ENCODE measurements at regions not wholly inside any gene's neighbourhood (a gene's known extent, or its start where the extent isn't known, plus 50 kb on each side); places are given as distances from the start of the nearest gene placed in this dataset.

DNA sequence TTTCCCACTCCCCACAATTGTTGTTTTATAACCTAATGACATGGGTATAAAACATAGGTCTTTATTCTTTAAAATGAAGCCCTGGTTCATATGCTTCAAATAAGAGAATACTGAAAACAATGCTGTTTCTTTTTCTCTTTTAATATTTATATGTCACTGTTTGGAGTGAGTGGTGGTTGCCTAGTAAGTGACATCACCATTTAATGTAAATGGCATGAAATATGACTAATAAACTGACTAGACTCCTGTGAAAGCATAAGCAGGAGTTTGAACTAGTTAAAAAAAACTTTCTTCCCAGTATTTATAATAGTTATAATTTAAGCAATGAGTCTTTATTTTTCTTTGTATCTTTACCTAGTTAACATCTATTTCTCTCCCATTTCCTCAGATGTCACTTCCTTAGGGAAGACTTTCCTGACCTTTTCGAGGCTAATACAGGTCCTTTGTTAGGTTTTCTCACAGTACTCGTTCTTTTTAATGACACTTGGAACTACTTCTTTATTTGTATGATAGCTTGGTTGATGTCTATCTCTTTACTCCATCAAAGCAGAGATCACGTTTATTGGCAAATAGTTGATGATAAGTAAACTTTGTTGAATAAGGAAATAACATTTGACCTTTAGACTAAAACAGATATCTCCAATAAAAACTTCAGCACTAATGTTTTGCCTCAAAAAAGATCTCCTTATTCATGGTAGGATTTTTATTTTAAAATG lies 105.4 kb upstream of the PDC start:
- Histone ChIP-seq H3K9ac (ENCODE audit: low read length) (no peak overlapping the region), H3K9me2 (replicated peaks; ENCODE audit: insufficient read depth, low read length) (no peaks in the 10 kb centered on the region), H3F3A (ENCODE audit: insufficient read depth, low read length) (no peaks in the 10 kb centered on the region), H3K9me3 (replicated peaks; ENCODE audit: insufficient read depth, low read length) (no peaks in the 10 kb centered on the region), H3K27ac (ENCODE audit: low read length) (no peak overlapping the region), H3K36me3 (replicated peaks; ENCODE audit: insufficient read depth, low read length) (no peaks in the 10 kb centered on the region), H3K27me3 (replicated peaks; ENCODE audit: insufficient read depth, low read length) (no peaks in the 10 kb centered on the region), H3K4me3 (ENCODE audit: low read length) (no peak overlapping the region), H4K20me1 (ENCODE audit: insufficient read depth, low read length) (no peaks in the 10 kb centered on the region), H2AFZ (ENCODE audit: low read length) (no peak overlapping the region), H3K4me1 (ENCODE audit: low read length) (no peaks in the 10 kb centered on the region), H3K79me2 (ENCODE audit: low read length) (no peaks in the 10 kb centered on the region), H3K4me2 (ENCODE audit: low read depth, low read length) (no peak overlapping the region)
- no peak for TF ChIP-seq EZH2phosphoT487 (IDR thresholded peaks at IDR 0.05; ENCODE audit: low read length)
- TF ChIP-seq, protein P1, sequence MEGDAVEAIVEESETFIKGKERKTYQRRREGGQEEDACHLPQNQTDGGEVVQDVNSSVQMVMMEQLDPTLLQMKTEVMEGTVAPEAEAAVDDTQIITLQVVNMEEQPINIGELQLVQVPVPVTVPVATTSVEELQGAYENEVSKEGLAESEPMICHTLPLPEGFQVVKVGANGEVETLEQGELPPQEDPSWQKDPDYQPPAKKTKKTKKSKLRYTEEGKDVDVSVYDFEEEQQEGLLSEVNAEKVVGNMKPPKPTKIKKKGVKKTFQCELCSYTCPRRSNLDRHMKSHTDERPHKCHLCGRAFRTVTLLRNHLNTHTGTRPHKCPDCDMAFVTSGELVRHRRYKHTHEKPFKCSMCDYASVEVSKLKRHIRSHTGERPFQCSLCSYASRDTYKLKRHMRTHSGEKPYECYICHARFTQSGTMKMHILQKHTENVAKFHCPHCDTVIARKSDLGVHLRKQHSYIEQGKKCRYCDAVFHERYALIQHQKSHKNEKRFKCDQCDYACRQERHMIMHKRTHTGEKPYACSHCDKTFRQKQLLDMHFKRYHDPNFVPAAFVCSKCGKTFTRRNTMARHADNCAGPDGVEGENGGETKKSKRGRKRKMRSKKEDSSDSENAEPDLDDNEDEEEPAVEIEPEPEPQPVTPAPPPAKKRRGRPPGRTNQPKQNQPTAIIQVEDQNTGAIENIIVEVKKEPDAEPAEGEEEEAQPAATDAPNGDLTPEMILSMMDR (IDR thresholded peaks at IDR 0.05; ENCODE audit: low read length) = no peak
- no peak for TF ChIP-seq EZH2 (optimal IDR thresholded peaks at IDR 0.05; ENCODE audit: low read depth, low read length)
- no peak for DNase-seq

DNA sequence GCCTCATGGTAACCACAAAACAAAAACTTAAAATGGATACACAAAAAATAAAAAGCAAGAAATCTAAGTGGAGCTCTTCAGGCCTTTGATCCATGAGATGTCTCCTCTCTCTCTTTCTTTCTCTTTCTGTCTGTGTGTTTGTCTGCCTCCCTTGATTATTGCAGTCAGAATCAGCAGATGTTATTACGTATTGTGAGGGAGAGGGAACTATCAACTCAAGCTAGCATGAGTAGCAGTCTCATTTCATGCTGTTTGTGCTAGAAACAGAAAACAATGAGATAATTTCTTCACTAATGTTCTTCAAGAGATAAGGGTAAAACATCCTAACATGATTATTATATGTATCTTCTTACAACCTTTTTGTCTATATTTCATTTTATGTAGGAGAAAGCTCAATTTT lies 103.7 kb upstream of the PDC start:
- no peaks in the 10 kb centered on the region for H3K79me2 ChIP-seq (ENCODE audit: low read length)
- no peaks in the 10 kb centered on the region for H3K9me2 ChIP-seq (replicated peaks; ENCODE audit: insufficient read depth, low read length)
- no peak overlapping the region for H3K27ac ChIP-seq (ENCODE audit: low read length)
- no peaks in the 10 kb centered on the region for H3K4me1 ChIP-seq (ENCODE audit: low read length)
- no peak overlapping the region for H2AFZ ChIP-seq (ENCODE audit: low read length)
- H3K4me2 ChIP-seq (ENCODE audit: low read depth, low read length) = no peak overlapping the region
- H3K36me3 ChIP-seq (replicated peaks; ENCODE audit: insufficient read depth, low read length) = no peaks in the 10 kb centered on the region
- no peak for DNase-seq
- H4K20me1 ChIP-seq (ENCODE audit: insufficient read depth, low read length) = no peaks in the 10 kb centered on the region
- TF ChIP-seq EZH2 (optimal IDR thresholded peaks at IDR 0.05; ENCODE audit: low read depth, low read length) = no peak
- no peak for TF ChIP-seq EZH2phosphoT487 (IDR thresholded peaks at IDR 0.05; ENCODE audit: low read length)
- no peaks in the 10 kb centered on the region for H3K9me3 ChIP-seq (replicated peaks; ENCODE audit: insufficient read depth, low read length)
- no peaks in the 10 kb centered on the region for H3K27me3 ChIP-seq (replicated peaks; ENCODE audit: insufficient read depth, low read length)
- H3K9ac ChIP-seq (ENCODE audit: low read length) = no peak overlapping the region
- H3F3A ChIP-seq (ENCODE audit: insufficient read depth, low read length) = no peaks in the 10 kb centered on the region
- no peak overlapping the region for H3K4me3 ChIP-seq (ENCODE audit: low read length)

DNA sequence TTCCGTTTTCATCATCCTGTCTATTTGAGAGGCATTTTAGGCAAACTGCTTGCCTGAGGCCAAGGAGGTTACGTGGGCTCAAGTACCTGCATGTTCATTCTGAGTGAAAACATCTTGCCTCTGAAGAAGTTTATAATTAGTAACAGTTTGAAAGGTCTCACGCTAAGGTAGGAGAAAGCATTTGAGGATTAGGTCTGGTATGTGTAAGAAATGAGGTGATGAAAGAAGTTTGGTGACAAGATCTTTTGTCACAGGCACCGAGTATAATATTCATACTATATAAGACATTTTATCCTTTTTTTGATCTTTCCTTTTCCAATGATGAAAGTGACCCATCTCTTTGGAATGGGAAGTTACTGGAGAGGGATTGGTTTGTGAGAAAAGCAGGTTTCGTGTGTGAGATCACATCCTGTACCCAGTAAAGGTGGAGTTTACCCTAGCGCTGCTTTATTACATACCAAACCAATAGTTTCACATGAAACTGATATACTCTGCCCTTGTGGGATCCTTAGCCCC lies 98.7 kb upstream of the PDC start:
- Histone ChIP-seq H3K4me2 (ENCODE audit: low read depth, low read length) (no peak overlapping the region), H3K27me3 (replicated peaks; ENCODE audit: insufficient read depth, low read length) (no peaks in the 10 kb centered on the region), H3K4me1 (ENCODE audit: low read length) (no peaks in the 10 kb centered on the region), H3F3A (ENCODE audit: insufficient read depth, low read length) (no peaks in the 10 kb centered on the region), H3K79me2 (ENCODE audit: low read length) (no peaks in the 10 kb centered on the region), H3K9ac (ENCODE audit: low read length) (no peak overlapping the region), H3K9me3 (replicated peaks; ENCODE audit: insufficient read depth, low read length) (no peaks in the 10 kb centered on the region), H4K20me1 (ENCODE audit: insufficient read depth, low read length) (no peaks in the 10 kb centered on the region), H3K36me3 (replicated peaks; ENCODE audit: insufficient read depth, low read length) (no peaks in the 10 kb centered on the region), H2AFZ (ENCODE audit: low read length) (no peak overlapping the region), H3K27ac (ENCODE audit: low read length) (no peak overlapping the region), H3K4me3 (ENCODE audit: low read length) (no peak overlapping the region), H3K9me2 (replicated peaks; ENCODE audit: insufficient read depth, low read length) (no peaks in the 10 kb centered on the region)
- no peak for DNase-seq
- TF ChIP-seq EZH2 (optimal IDR thresholded peaks at IDR 0.05; ENCODE audit: low read depth, low read length) = no peak
- TF ChIP-seq, protein P1 (IDR thresholded peaks at IDR 0.05; ENCODE audit: low read length) = no peak
- TF ChIP-seq EZH2phosphoT487 (IDR thresholded peaks at IDR 0.05; ENCODE audit: low read length) = no peak

Measured in MM.1S (cell line).